OCI-LY3 (cell line): ENCODE measurements at regions not wholly inside any gene's neighbourhood (a gene's known extent, or its start where the extent isn't known, plus 50 kb on each side); places are given as distances from the start of the nearest gene placed in this dataset.

ENCODE experiments used
- H2AFZ ChIP-seq: fragments of 200-600, 300-600 bp; shearing (Covaris generic); 2 replicates; pipeline ENCODE4 v1.6.0; 2014; ENCODE audit warnings: antibody characterized with exemption, low read depth, low read length
- H3K27ac ChIP-seq: fragments of 200-600, 300-600 bp; sonication (generic); 2 replicates; pipeline ENCODE4 v1.5.1; 2014; ENCODE audit warnings: mild to moderate bottlenecking, low read length, moderate library complexity, mixed read lengths
- H3K27me3 ChIP-seq: fragments of 200-600, 300-600 bp; sonication (generic); 2 replicates; pipeline ENCODE4 v1.6.1; 2014; ENCODE audit warnings: low read depth, low read length, mixed read lengths
- H3K36me3 ChIP-seq: fragments of 200-600, 300-600 bp; sonication (generic); replicated peaks from 2 replicates; pipeline ENCODE3; 2014; ENCODE audit warnings: low read depth, low read length, mixed read lengths
- H3K4me1 ChIP-seq: fragments of 300-600, 200-600 bp; sonication (generic); 2 replicates; pipeline ENCODE4 v1.6.1; 2014; ENCODE audit warnings: low read length, mixed read lengths
- H3K4me2 ChIP-seq: fragments of 200-600, 300-600 bp; sonication (generic); 2 replicates; pipeline ENCODE4 v1.6.1; 2014; ENCODE audit warnings: low read length, mixed read lengths
- H3K4me3 ChIP-seq: fragments of 300-600, 200-600 bp; sonication (generic); 2 replicates; pipeline ENCODE4 v1.5.1; 2014; ENCODE audit warnings: antibody characterized with exemption, mild to moderate bottlenecking, low read length, moderate library complexity
- H3K79me2 ChIP-seq: fragments of 300-600, 200-600 bp; shearing (Covaris generic); 2 replicates; pipeline ENCODE4 v1.6.1; 2014; ENCODE audit warnings: mild to moderate bottlenecking, low read length, mixed read lengths
- H3K9ac ChIP-seq: fragments of 300-600, 200-600 bp; shearing (Covaris generic); 2 replicates; pipeline ENCODE4 v1.6.0; 2014; ENCODE audit warnings: mild to moderate bottlenecking, low read length, moderate library complexity
- H3K9me3 ChIP-seq: fragments of 200-600, 300-600 bp; shearing (Covaris generic); 2 replicates; pipeline ENCODE4 v1.6.1; 2014; ENCODE audit warnings: low read length, mixed read lengths; ENCODE audit not compliant: insufficient read depth
- H4K20me1 ChIP-seq: fragments of 200-600, 300-600 bp; sonication (generic); 2 replicates; pipeline ENCODE4 v1.6.1; 2016; ENCODE audit warnings: low read length, mixed read lengths; ENCODE audit not compliant: insufficient read depth
- CTCF ChIP-seq: fragments of 200-600, 300-600 bp; sonication (generic); IDR thresholded peaks from 2 replicates; pipeline ENCODE4 v1.5.1; 2014; ENCODE audit warnings: antibody characterized with exemption, low read length, low read depth
- EZH2phosphoT487 ChIP-seq: fragments of 200-600 bp; shearing (Covaris generic); IDR thresholded peaks from 2 replicates; pipeline ENCODE4 v1.6.1; 2018; ENCODE audit warnings: antibody characterized with exemption, mixed run types, low read depth

GRCh38 chr11:70486731-70487130 lies 88.4 kb downstream of the CTTN start:
- H3K9me3 ChIP-seq: peaks cover 4% of the 10 kb centered on the region
- no peak overlapping the region for H2AFZ ChIP-seq
- TF ChIP-seq EZH2phosphoT487 (no peak), CTCF (no peak)
- no peak overlapping the region for H3K4me3 ChIP-seq
- H4K20me1 ChIP-seq: no peaks in the 10 kb centered on the region
- no peaks in the 10 kb centered on the region; the same call in 1 of the 2 replicates for H3K27me3 ChIP-seq
- H3K4me1 ChIP-seq: peaks cover 15% of the 10 kb centered on the region
- no peak overlapping the region for H3K27ac ChIP-seq
- no peak overlapping the region for H3K9ac ChIP-seq
- H3K36me3 ChIP-seq: no peaks in the 10 kb centered on the region
- no peak overlapping the region for H3K4me2 ChIP-seq
- no peaks in the 10 kb centered on the region for H3K79me2 ChIP-seq

GRCh38 chr11:70487160-70487559 lies 88.8 kb downstream of the CTTN start:
- H3K9me3 ChIP-seq: peaks cover 4% of the 10 kb centered on the region
- H3K4me1 ChIP-seq: peaks cover 15% of the 10 kb centered on the region
- no peaks in the 10 kb centered on the region for H3K79me2 ChIP-seq
- H2AFZ ChIP-seq: no peak overlapping the region
- TF ChIP-seq EZH2phosphoT487 (no peak), CTCF (no peak)
- H3K9ac ChIP-seq: no peak overlapping the region
- no peaks in the 10 kb centered on the region for H3K36me3 ChIP-seq
- H4K20me1 ChIP-seq: no peaks in the 10 kb centered on the region
- H3K27ac ChIP-seq: no peak overlapping the region
- H3K4me2 ChIP-seq: no peak overlapping the region
- no peak overlapping the region for H3K4me3 ChIP-seq
- no peaks in the 10 kb centered on the region; the same call in 1 of the 2 replicates for H3K27me3 ChIP-seq

GRCh38 chr11:70487756-70488155 lies 89.4 kb downstream of the CTTN start:
- Histone ChIP-seq H3K9ac (no peak overlapping the region), H3K4me3 (no peak overlapping the region), H4K20me1 (no peaks in the 10 kb centered on the region), H2AFZ (no peak overlapping the region), H3K27me3 (no peaks in the 10 kb centered on the region; the same call in 1 of the 2 replicates), H3K27ac (no peak overlapping the region), H3K9me3 (peaks cover 4% of the 10 kb centered on the region), H3K36me3 (no peaks in the 10 kb centered on the region), H3K79me2 (no peaks in the 10 kb centered on the region), H3K4me2 (no peak overlapping the region), H3K4me1 (peaks cover 14% of the 10 kb centered on the region)
- TF ChIP-seq CTCF: no peak
- no peak for TF ChIP-seq EZH2phosphoT487

GRCh38 chr11:70488171-70488703 lies 89.9 kb downstream of the CTTN start:
- Histone ChIP-seq H3K4me1 (peaks cover 9% of the 10 kb centered on the region), H3K9ac (no peak overlapping the region), H2AFZ (no peak overlapping the region), H3K9me3 (peaks cover 4% of the 10 kb centered on the region), H3K4me3 (no peak overlapping the region), H3K4me2 (no peak overlapping the region), H3K27me3 (no peaks in the 10 kb centered on the region; the same call in 1 of the 2 replicates), H3K79me2 (no peaks in the 10 kb centered on the region), H3K36me3 (no peaks in the 10 kb centered on the region), H3K27ac (no peak overlapping the region), H4K20me1 (no peaks in the 10 kb centered on the region)
- no peak for TF ChIP-seq EZH2phosphoT487
- no peak for TF ChIP-seq CTCF
